Activated CD4-positive, alpha-beta T cell treated with anti-CD3 and anti-CD28 coated beads, Interleukin-2, amount 50 U/mL, for 48 hours (primary cell): ENCODE measurements at regions not wholly inside any gene's neighbourhood (a gene's known extent, or its start where the extent isn't known, plus 50 kb on each side); places are given as distances from the start of the nearest gene placed in this dataset.
"Not testable (repeated sequence)": the region's sequence is repeated elsewhere in the genome, so short reads cannot be mapped to it uniquely, and the experiment has no call there.

Experiments
- DNase-seq, 2 experiments: peaks; one replicate each; pipeline ENCODE4 v3.0.0-alpha.2; 2020

DNA sequence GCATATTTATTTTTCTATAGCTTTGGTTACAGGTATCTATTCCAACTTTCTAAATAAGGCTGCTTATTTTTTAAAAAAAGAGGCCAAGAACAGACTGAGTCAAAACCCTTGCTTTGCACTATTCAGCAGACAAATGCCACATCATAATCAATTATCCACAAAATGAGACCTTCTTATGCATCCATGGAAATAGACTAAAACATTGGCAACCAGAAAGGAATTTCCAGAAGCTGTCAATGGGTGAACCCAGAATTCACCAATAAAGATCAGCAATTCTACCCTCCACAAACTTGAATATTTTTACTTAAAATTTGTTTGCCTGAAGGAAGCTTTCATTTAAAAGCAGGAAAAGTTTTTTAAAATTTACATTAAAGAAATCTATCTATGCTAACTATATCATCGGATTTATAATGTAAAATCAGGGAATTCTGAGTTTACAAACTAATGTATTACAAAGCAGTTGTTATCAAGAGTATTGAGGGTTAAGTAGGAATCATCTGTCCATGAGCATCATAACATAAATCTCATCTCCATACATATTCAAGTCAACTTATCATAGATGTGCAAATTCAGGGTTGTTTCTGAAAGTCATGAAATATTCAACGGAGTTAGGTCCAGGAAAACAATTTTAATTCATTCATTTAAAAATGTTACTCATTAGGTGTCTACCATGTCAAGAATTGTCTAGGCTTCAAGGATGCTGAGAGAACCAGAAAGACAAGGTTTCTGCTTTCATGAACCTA, 548.0 kb downstream of the SATB2 start:
- DNase-seq, result no peak

DNA sequence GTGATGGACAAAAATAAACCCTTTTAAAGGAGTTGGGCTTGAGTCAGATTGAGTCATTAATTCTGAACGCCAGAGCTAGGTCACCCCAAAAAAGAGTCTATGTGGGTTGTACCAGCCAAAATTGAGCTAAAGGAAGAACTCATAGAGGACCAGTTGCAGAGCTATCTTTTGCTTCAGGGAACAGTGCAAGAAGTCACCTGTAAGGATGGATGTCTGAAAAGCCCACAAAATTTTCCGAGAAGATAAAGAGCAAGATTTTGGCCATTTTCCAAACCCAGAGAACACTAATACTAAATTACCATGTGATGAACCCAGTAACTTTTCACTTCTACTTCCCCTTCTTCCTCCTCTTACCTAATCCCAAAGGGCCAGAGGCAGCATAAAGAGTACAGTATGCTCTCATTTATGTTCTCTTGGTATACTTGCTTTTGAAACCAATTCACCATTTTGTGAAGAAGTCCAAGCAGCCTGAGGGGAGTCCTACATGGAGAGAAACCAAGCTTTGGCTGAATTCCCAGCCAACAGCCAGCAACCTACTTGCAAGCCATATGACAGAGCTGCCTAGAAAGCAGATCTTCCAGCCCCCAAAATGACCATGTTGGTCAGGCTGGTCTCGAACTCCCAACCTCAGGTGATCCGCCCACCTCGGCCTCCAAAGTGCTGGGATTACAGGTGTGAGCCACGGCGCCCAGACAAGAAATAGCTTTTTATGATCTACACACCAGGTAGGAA, 551.7 kb downstream of the SATB2 start:
- no peak for DNase-seq

DNA sequence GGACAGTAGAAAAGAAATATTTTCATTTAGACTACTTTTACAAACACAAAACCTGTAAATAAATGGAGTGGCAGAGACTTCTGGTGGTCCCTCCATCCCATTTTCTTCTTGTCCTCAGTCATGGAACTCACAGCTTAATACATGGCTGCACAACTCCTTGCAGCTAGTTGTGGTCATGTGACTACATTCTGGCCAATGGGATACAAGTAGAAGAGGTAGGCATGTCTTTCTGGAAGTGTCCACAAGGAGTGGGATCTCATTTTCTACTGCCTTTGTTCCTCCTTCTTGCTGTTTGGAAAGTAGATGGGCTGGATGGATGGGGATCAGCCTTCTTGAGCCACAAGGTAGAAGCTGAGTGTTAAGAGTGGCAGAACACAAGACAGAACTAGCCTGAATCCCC, 555.8 kb downstream of the SATB2 start:
- DNase-seq, result no peak

DNA sequence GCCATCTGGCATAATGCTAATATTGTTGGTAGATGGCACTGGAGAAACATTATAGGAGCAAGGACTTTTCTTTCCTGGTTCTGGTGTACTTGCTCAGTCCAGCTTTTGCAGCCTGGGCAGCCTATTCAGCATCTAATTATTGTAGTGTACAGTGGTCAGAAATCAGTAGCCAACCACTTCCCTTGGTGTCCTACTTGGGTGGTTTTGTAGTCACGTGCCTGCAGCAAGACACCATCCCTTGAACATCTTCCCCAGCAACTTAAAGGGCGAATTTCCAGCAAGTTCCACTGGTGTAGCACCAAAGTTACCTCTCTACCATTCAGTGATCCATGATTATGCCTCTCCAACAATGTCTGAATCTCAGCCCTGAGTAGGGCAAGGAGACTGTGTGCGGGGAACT, 557.6 kb downstream of the SATB2 start:
- no peak for DNase-seq

DNA sequence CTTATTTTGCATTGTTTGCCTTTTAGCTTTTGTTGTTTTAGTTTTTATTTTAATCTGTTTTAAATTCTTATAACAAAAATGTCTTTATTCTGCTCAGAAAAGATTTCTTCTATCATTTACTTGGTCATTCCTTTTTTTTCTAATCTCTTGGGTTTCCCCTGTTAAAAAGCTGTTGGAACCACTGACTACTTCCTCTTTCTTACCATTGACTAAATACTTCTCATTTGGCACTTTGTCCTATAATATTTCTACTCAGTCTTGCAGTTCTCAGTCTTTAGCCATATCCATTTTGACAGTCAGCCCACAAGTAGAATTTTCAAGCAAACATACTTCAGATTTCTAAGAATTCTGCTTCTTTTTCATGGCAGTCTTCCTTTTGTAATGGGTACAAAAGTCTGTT, 567.2 kb downstream of the SATB2 start:
- no peak for DNase-seq

DNA sequence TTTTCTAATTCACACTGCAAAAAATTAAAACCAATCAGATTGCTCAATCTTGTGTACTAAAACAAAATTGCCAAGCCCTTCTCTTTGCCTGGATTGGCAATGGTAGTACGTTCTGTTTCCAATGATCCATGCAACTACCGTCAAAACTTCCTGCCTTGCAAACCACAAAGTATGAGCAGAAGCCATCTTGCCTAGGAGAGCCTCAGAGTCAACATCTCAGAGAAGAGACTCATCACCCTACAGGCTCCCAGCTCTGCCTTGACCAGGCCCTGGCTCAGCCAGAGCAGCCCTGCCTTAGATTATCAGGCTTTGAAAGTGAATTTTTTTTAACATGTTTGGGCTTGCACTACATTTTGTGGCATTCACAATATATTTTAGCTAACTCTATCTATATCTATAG, 574.1 kb downstream of the SATB2 start:
- no peak for DNase-seq

DNA sequence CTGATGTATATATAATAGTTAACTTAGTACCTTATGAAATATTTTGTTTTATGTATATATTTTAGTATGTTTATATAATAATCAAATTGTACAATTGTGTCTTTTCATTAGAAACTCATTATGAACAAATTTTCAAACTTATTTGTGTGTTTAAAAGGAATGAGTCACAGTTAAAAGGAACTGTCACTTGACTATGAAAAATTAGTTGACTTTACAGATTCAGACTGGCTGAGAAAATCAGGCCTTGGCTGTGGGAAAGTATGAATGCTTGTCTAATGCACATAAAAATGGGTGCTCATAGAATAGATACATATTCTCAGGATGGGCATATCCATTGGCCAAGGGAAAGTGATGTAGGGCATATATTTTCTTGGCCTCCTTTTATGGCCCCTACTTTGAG, 576.8 kb downstream of the SATB2 start:
- DNase-seq, result no peak

DNA sequence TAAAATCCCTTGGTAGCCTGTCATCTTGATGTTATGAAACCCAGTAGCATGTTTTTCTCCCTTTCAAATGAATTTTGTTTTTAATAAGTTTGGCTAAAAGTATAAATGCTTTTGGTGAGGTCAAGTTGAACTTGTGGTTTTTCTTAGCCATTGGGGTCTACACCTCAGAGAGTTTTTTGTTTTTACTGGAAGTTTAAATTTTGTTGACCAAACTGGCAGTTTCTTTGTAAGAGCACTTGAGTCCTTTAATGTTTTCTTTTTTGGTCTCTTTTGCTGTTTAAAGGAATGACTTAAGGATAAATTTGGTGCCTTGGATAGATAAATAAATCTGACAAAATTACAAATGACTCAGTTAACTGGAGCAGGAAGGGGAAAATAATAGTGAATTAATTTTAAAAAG, 577.3 kb downstream of the SATB2 start:
- no peak for DNase-seq

DNA sequence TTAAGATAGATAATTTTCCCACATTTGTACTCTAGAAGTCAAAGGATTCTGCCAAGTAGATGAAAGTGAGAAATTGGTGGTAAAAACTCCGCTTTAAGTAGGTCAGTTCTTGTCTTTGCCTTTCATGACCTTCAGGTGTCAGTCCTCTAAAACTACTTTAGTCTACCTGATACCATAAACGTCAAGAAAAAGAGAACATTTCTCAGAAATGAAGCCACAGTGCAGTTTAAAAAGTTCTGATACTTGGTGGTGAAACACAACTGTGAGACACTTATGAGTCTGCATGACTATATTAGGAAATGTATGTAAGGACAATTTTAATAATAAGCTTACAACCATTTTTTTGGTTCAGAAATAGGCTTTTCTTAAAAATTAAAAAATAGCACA, 583.3 kb downstream of the SATB2 start:
- DNase-seq, result no peak

DNA sequence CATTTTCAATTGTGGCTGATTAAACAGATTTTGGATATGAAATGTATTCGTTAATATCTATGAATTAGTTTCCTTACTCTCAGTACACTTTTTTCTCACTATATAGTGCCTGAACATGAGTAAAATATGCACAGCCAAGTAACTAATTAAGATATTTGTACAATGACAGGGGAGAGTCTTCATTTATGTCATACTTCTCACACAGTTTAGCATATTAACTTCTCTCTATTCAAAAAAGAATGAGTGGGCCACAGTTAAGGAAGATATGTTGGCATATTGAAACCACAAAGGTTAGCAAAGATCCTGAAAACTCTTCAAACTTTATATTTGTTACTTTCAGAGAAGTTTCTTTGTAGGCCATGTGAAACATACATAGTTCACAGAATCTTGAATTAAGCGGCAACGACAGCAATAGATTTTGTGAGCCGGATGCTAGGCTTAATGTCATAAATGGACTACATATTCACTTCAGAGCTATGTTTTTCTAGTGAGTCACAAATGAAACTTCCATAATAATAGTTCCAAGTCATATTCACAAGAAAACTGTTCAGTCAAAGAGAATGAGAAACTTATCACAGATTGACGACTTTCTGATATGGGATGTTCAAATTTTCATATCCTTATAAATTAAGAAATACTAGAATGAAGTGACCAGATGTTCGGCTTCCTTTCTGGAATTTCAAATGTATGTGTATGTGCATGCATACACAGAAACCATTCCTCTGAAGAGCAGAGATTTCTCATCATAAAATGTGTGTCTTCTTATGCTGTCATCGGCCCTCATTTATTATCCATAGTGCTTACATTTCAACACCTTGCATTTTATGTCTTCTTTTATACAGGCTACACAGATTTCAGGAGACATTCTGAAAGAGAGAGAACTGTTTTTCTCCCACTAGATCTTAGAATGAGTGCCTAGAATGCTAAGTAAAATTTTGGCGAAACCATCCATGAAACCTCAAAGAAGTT, 584.0 kb downstream of the SATB2 start:
- DNase-seq, result no peak

DNA sequence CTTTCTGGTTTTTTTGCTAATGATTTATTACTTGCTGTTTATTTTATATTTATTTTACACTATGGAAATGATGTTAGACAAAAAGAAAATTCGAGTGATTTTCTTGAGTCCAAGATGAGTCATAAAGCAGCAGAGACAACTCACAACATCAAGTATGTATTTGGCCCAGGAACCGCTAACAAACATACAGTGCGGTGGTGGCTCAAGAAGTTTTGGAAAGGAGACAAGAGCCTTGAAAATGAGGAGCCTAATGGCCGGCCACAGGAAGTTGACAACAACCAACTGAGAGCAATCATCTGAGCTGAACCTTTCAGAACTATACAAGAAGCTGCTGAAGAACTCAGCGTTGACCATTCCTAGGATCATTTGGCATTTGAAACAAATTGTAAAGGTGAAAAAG, 594.1 kb downstream of the SATB2 start:
- no peak for DNase-seq

DNA sequence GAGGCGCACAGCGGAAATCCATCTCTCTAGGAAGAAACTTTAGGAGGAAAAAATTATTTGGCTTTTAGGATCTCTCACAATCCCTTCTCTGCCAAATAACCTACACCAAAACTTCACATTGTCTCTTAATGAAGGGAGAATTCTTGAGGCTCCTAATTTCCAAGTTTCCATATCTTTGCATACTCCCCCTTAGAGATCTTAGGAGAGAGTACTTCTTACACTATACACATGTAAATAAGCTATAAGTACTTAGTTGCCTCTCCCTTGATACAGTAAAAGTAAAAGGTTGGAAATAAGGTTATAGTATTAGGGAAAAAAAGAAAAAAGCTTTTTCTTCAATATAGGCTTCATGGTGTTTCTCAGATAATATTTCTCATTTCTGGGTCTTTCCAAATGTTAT, 596.7 kb downstream of the SATB2 start:
- no peak for DNase-seq

DNA sequence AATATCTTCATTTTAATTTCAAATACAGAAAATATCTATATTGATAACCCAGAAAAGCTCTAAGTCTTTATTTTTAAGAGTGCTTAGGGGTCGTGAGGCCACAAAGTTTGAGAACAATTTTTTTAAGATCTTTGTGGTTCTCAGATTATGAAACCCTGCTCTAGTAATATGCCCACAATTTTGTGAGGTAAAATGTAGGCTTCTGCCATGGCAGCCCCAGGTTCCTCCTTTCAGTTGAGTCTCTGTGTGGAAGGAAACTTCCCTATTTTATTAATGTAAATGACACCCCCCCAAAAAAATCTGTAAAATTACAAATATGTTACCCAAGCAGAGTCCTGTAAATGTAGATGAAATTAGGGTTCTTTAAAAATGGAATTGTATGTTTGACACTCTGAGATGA, 600.5 kb downstream of the SATB2 start:
- no peak for DNase-seq

DNA sequence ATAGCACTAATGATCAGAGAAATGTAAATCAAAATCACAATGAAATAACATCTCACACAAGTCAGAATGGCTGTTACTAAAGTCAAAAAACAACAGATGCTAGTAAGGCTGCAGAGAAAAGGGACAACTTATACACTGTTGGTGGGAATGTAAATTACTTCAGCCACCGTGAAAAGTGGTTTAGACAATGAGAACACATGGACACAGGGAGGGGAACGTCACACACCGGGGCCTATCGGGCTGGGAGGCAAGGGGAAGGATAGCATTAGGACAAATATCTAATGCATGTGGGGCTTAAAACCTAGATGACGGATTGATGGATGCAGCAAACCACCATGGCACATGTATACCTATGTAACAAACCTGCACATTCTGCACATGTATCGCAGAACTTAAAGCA, 602.0 kb downstream of the SATB2 start:
- DNase-seq, result not testable (repeated sequence)

DNA sequence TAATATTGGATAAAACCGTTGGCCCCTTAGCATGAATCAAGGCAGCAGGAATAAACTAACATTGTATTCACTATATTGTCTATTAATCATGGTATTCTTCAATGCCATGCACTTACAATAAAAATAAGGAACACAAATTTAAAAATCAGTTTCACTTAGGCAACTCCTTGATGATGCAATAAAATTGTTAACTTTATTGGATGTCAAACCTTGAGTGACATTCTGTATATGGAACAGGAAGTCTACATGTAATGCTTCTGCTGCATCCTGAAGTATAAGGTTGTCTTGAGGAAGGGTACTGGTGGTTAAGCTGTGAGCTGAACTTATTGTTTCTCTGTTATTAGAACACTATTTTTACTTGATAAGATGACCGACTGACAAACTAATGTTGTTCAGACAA, 605.5 kb downstream of the SATB2 start:
- no peak for DNase-seq

DNA sequence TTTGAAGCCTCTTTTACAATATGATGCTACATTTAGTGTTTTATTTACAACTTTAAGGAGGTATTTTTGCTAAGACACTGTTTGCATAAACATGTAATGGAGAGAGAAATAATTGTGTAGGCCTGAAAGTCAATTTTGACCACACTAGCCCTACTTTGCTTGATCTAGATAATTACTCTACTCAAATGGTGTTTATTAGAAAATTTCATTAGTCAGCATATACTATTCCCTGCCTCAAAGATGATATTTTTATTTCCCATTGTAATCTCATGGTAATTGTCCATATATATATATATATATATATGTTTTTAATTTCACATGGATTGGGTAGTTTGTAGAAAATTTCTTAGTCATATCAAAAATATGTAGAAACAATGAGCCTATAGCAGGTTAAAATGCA, 632.2 kb downstream of the SATB2 start:
- DNase-seq, result no peak

DNA sequence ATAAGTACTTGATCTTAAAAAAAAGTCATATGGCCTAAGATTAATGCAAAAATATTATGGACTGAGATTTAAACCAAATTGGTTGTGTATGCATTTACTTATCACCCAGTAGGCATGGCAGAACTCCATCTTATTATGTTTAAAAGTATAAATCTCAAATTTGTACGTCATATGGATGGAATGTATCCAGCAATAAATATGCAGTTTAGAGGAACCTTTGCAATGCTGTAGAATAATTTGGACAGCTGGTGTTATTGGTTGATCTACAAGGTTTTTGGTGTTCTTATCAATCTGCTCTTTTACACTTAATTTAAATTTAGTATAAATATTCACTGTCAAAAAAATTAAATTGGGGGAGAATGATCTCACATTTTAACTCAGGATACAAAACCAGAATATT, 640.2 kb downstream of the SATB2 start:
- DNase-seq, result no peak

DNA sequence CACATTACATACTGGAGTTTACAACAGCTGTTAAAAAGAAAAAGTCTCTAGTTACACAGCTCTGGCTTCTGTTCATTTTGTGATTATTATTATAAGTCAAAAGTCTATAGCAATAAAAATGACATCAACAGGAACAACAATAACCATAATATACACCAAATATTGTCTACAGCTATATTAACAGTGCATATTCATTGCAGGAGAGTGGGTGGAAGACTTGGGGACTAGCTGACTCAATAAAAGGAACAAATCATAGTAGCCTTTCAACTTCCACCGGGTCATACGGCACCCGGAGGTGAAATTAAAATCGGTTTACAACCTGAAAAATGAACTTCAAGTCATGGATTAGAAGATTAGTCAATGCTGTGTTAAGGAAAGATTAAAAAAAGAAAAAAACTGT, 642.1 kb downstream of the SATB2 start:
- DNase-seq, result no peak

DNA sequence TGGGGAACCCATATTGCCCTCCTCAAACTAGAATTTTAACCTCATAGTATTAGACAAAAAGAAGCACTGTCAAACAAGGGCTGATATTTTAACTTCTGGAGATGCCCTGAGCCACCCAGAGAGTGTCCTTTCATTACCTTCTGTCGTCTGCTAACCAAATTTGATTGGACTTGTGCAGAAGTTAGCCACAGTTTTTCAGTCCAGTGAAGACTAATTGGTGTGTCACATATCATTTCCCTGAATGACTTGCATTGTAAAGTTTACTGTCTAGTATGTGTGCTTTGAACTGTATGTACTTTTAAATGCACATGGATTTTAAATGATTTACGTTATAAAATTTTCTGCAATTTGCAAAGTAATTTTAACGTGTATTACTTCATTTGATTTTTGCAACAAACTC, 646.5 kb downstream of the SATB2 start:
- no peak for DNase-seq

DNA sequence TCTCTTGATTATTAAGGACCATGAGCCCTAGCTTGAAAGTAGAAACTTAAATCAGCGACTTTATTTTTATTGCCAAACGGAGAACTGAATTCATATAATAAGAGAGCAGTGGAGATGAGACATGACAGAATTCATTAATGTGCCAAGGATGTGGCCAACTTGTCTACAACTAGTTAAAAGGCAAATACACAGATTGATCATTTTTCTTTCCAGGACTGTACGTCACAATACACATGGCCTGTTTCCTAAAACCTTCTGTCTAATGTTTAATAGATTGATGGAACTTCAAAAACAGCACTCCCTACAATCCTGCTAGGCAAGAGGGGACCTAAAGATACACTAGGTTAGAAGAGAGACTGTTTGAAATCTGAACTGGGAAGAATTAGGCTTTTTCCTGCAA, 647.8 kb downstream of the SATB2 start:
- DNase-seq, result no peak

DNA sequence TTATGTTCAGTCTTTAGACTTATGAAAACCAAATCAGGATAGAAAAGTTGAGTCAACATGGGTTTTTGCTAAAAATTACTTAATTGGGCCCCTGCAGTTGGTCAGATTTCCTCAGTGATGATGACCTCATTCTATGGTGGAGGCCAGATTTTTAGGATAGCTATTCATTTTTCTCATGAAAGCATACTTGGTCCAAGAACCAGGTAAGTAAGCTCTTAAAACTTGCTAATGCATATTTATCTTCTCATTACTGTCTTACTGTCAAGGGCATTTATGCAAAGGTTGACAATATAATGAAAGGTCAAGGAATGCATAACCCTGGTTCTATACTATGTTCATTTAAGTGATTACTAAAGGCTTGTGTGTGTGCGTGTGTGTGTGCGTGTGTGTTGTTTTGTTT, 650.6 kb downstream of the SATB2 start:
- no peak for DNase-seq

DNA sequence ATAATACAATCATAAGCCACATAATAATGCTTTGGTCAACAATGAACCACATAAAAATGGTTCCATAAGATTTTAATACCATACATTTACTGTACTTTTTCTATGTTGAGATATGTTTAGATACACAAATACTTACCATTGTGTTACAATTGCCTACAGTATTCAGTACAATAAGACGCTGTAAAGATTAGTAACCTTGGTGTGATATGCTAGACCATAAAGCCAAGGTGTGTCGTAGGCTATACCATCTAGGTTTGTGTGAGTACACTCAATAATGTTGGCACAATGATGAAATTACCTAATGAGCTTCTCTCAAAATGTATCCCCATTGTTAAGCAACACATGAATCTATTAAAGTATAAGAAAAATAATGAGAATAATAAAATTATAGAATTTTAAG, 662.3 kb downstream of the SATB2 start:
- DNase-seq, result no peak

DNA sequence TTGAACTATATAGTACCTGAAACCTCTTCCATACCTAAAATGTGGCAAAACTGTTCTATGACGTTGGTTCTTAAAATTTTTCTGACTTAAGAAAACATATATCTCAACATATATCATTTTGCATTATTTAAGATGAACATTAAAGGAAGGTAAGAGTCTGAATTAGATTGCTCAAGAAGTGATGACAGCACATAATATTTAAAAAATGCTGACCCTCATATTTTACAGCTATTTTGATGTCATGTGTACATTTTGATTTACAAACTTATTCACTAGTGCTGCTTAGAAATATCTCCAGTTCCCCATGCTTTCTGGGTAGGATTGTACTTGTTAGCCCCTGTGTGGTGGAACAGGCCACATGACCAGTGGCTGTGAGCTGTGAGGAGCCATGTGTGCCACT, 666.1 kb downstream of the SATB2 start:
- no peak for DNase-seq

DNA sequence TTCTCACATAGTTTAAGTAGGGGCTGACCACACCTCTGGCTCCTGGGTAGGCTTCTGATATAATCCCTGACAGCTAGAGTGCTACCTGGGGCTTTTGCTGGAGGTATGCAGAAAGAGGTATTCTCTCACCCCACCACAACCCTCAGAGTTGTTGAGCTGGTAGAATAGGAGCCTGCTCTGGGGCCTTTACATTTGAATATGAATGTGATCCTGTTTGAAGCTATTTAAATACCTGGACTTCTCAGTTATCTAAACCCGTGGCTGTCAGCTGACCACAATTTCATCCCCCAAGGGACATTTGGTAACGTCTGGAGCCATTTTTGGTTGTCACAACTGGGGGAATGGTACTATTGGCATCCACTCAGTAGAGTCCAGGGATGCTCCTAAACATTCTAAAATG, 669.1 kb downstream of the SATB2 start:
- no peak for DNase-seq
